HG03097 (cell line): ENCODE measurements at regions not wholly inside any gene's neighbourhood (a gene's known extent, or its start where the extent isn't known, plus 50 kb on each side); places are given as distances from the start of the nearest gene placed in this dataset.
"Not testable (repeated sequence)": the region's sequence is repeated elsewhere in the genome, so short reads cannot be mapped to it uniquely, and the experiment has no call there.

Experiments
- ATAC-seq: cut with Tn5 transposase; IDR thresholded peaks from one replicate; pipeline ENCODE4 v1.9.1; 2021; ENCODE audit not compliant: unreplicated experiment, low FRiP score

GRCh38 chr1:195766709-195767108, 841.5 kb downstream of the KCNT2 start:
- no peak for ATAC-seq

GRCh38 chr1:195765099-195765498, 843.1 kb downstream of the KCNT2 start:
- no peak for ATAC-seq

- no peak for ATAC-seq
Measured at GRCh38 chr1:195763907-195764374, 844.3 kb downstream of the KCNT2 start.

DNA sequence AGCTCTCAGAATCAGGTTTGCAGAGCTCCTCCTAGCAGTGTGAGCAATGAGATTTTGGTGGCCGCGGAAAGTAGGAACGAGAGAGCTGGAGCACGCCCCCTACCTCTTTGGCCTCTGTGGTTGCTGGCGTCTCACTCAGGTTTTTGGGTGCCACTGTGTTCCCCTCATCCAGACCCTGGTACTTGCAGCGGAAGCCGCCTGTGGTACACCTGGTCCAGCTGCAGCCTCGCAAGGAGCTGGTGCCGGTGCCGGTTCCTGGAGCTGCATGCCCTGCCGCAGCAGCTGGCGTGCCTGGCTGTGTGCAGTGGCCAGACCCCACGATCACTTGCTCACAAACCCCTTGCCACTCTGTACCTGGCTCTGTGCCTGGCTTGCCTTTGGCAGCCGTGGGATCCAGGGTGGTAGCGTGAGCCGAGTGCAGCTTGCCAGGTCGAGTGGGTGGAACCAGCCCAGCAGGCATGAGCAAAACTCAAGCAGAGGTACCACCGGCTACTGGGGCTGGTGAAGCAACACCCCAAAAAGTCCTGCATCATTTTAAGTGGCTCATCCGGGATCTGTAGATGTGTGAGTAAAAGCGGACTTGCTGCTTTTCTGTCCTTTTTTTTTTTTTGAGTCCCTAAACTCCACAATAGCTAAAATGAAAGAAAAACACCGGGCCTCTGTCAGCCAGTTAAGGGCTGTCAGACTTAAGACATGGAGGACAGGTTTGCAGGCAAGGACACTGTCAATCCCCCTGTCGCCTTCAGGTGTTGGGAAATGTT, 844.9 kb downstream of the KCNT2 start:
- ATAC-seq: no peak

DNA sequence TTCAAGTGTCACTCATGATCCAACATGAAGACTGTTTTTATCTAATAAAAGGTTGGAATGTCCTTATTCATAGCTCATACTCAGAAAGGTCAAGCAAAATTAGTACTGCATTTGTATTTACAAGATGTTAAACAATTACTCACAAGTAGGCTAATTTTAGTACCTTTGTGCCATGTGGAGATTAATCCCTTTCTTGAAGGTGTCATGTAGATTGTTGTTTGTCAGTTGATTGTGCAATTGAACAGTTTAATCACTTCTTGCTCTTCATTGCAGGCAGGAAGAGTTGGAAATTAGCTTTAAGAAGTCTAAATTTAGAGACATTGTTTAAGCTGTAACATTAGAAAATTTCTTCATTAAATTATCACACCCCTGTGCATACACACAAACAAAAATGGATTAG, 847.1 kb downstream of the KCNT2 start:
- ATAC-seq: no peak

GRCh38 chr1:195756109-195756508, 852.1 kb downstream of the KCNT2 start:
- no peak for ATAC-seq

DNA sequence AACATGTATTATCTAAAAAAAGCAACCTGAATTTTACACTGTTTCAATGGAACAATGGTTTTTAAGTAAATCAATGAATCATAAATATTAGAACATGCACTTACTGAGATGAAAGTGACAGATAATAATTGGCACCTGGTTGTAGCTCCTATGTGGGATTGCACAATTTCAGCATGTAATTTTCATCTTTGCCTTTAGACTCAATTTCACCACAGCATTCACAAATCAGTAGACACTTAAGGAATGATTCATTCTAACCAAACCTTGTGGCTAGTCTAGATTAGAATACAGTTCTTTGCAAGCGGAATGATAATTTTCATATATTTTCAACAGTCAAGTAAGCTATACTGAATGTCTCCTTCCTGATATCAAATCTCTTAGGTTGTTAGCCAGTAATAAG, 853.4 kb downstream of the KCNT2 start:
- no peak for ATAC-seq

GRCh38 chr1:195754303-195754702, 853.9 kb downstream of the KCNT2 start:
- ATAC-seq: no peak

DNA sequence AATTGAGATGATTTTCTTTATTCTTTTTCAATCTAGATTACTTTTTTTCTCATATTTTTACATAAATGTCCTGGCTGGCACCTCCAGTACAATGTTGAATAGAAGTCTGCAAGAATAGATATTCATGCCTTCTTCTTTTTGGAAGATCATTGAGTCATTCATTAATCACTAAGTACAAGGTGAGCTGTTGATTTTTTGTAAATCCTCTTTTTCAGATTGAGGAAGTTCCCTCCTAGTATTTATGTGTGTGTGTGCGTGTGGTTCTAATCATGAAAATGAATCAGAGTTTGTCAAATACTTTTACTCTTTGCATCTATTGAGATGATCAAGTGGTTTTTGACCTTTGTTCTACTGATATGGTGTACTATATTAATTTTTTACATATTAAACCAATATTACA, 859.3 kb downstream of the KCNT2 start:
- ATAC-seq: no peak

DNA sequence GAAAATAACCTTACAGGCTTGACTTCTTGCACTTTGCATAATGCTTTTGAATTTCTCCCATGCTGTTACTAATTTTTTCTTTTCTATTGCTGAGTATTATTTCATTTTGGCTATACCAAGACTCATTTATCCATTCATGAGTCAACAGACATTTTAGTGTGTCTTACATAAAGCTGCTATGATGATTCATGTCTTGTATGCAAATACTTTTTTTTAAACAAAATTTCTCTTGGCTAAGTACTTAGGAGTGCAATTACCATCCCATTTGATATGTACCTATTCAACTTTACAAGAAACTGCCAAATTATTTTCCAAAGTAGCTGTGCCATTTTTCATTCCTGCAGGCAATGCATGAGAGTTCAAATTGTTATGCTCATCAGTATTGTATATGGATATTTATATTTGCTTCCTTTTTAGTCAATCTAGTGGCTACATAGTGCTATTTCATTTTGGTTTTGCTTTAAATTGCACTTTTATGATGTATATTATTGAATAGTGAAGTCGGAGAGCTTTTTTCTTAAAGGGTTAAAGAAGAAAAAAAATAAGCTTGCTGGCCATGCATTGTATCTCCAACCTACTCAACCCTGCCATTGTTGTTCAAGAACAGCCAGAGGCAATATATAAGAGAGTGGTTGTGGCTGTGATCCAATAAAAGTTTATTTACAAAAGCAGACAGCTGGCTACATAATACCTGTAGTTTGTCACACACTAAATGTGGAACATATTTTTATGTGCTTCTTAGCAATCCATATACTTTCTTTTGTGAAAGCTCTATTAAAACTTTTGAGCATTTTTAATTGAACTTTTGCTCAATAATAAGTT, 862.8 kb downstream of the KCNT2 start:
- no peak for ATAC-seq

- ATAC-seq: no peak
Measured at GRCh38 chr1:195744256-195744655, 864.0 kb downstream of the KCNT2 start.

GRCh38 chr1:195740862-195741261, 867.4 kb downstream of the KCNT2 start:
- ATAC-seq: no peak

GRCh38 chr1:195738966-195739650, 869.1 kb downstream of the KCNT2 start:
- ATAC-seq: no peak

- no peak for ATAC-seq
Measured at GRCh38 chr1:195735140-195735539, 873.1 kb downstream of the KCNT2 start.

DNA sequence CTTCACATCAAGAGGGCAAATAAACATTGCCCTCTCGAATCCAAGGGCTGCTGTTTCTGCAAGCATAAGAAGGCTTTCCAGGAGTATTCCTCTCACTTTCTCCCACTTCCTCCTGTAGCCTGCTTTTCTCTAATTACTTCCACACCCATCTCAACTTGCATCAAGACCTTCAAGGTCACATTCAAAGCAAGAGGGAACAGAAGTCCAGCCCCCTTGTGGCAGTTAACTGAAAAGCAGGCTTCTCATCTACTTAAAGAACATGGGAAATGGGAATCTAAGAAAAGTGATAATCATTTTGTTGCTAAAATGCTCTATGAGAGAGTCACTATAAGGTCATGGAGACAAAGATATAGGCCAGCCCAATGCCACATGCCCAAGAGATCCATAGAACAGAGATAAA, 874.4 kb downstream of the KCNT2 start:
- no peak for ATAC-seq

GRCh38 chr1:195733408-195733807, 874.8 kb downstream of the KCNT2 start:
- no peak for ATAC-seq

- no peak for ATAC-seq
Measured at GRCh38 chr1:195731385-195731784, 876.9 kb downstream of the KCNT2 start.

GRCh38 chr1:195723796-195724194, 884.4 kb downstream of the KCNT2 start:
- no peak for ATAC-seq

- not testable (repeated sequence) for ATAC-seq
Measured at GRCh38 chr1:195722852-195723795, 885.1 kb downstream of the KCNT2 start.

DNA sequence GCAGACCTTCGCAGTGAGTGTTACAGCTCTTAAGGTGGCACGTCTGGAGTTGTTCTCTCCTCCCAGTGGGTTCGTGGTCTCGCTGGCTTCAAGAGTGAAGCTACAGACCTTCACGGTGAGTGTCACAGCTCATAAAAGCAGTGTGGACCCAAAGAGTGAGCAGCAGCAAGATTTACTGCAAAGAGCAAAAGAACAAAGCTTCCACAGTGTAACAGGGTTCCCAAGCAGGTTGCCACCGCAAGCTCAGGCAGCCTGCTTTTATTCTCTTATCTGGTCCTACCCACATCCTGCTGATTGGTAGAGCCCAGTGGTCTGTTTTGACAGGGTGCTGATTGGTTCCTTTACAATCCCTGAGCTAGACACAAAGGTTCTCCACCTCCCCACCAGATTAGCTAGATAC, 886.1 kb downstream of the KCNT2 start:
- not testable (repeated sequence) for ATAC-seq
